Pancreas (tissue), 10 donors: ENCODE measurements at regions not wholly inside any gene's neighbourhood (a gene's known extent, or its start where the extent isn't known, plus 50 kb on each side); places are given as distances from the start of the nearest gene placed in this dataset.
"Not testable (repeated sequence)": the region's sequence is repeated elsewhere in the genome, so short reads cannot be mapped to it uniquely, and the experiment has no call there.

Source experiments
- ATAC-seq, 4 donors: fragments of 200-7000 bp; cut with Tn5 transposase; one replicate each; pipeline versions ENCODE4 v1.8.0 to v1.9.1; 2020; ENCODE audit warnings: mild to moderate bottlenecking in 4 of 4, moderate library complexity in 4 of 4
- DNase-seq, 6 donors: peaks; one replicate each; pipeline ENCODE4 v3.0.0-alpha.2; 2020
- FAIRE-seq: peaks from 2 replicates; lab custom pipeline; 2012; peaks lifted over from hg19 to GRCh38; lab: Jason Lieb, UNC
- H3K27ac ChIP-seq, 4 donors: fragments of 200-600 bp; sonication (generic); 1 replicate in 3 of 4; 2 replicates in 1 of 4; pipeline versions ENCODE4 v1.5.0 to v1.8.0; 2020
- H3K27me3 ChIP-seq, 4 donors: fragments of 200-600 bp; one replicate each; pipeline ENCODE4 v1.8.0; 2021
- H3K36me3 ChIP-seq, 3 donors: fragments of 200-600 bp; sonication (generic) in 1 of 3; one replicate each; pipeline versions ENCODE4 v1.5.0 to v1.8.0; 2020 to 2021
- H3K4me1 ChIP-seq, 3 donors: fragments of 200-600 bp; one replicate each; pipeline ENCODE4 v1.8.0; 2021
- H3K4me3 ChIP-seq, 4 donors: fragments of 200-600 bp; sonication (generic) in 2 of 4; one replicate each; pipeline versions ENCODE4 v1.5.0 to v1.8.0; 2020 to 2021
- H3K9me3 ChIP-seq, 4 donors: fragments of 200-600 bp; one replicate each; pipeline ENCODE4 v1.8.0; 2021
- WGBS, 2 donors: extraction: QIAGEN DNeasy Blood & Tissue Kit; methylation state at CpG; one replicate each; pipeline ENCODE4 v1.1.7; 2013; 5-methylcytosine and 5-hydroxymethylcytosine counted together
- intact Hi-C, 3 donors: fragments of 100-400 bp; cut with DNase I; formaldehyde crosslinking; loops; one replicate each; pipeline versions ENCODE4 v1.11.1 to v1.14.2; 2022
- TF ChIP-seq, protein P1 (sequence below), 4 donors: fragments of 200-600 bp; sonication (generic) in 3 of 4; IDR thresholded peaks; one replicate each; pipeline versions ENCODE4 v1.5.0 to v1.8.0; 2021; ENCODE audit warnings: antibody characterized with exemption in 4 of 4
- donor health status: healthy with polysubstance abuse.
- donor health status: DM: no; HTN: no; CAD: no; lungs with moderate emphysema.
- donor health status: DM: no; HTN: no; CAD: no.
- donor health status: control.
- donor health status: control.
- donor health status: Bipolar disorder and iron deficiency.
- donor health status: DM: yes; HTN: yes; CAD: no.
- donor health status: DM: no; HTN: no; CAD: no.
- donor health status: DM: no; HTN: no; CAD: no.
- donor health status: DM: yes; HTN: yes; CAD: no.

DNA sequence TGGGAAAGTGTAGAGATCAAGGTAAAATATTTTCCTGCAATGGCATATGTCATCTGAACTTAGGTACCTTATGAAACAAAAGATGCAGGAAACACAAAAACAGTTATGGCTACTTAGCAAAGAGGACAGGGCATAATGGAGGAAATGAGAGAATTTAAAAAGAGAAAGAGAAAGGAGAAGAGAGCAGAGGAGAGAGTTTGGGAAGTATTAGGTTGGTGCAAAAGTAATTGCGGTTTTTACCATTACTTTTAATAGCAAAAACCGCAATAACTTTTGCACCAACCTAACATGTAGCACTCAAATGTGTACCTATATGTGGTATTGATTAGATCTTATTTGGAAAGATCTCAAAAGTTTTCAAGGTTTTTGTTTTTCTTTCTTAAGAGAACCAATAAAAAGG is 160.1 kb upstream of the ACTBL2 start:
- ATAC-seq, result no peak
- Histone ChIP-seq H3K4me1 (no peaks in the 10 kb centered on the region), H3K9me3 (no peaks in the 10 kb centered on the region), H3K4me3 (no peak overlapping the region), H3K27me3 (no peaks in the 10 kb centered on the region), H3K36me3 (no peaks in the 10 kb centered on the region), H3K27ac (no peak overlapping the region)
- DNase-seq, result no peak
- no peak for FAIRE-seq
- intact Hi-C loops, result loop anchor here in 1 of 3 donors (10.0 kb wide), 1 partner anchor 822 kb away; the partner anchor contains the start of gene PLK2
- TF ChIP-seq, protein P1, sequence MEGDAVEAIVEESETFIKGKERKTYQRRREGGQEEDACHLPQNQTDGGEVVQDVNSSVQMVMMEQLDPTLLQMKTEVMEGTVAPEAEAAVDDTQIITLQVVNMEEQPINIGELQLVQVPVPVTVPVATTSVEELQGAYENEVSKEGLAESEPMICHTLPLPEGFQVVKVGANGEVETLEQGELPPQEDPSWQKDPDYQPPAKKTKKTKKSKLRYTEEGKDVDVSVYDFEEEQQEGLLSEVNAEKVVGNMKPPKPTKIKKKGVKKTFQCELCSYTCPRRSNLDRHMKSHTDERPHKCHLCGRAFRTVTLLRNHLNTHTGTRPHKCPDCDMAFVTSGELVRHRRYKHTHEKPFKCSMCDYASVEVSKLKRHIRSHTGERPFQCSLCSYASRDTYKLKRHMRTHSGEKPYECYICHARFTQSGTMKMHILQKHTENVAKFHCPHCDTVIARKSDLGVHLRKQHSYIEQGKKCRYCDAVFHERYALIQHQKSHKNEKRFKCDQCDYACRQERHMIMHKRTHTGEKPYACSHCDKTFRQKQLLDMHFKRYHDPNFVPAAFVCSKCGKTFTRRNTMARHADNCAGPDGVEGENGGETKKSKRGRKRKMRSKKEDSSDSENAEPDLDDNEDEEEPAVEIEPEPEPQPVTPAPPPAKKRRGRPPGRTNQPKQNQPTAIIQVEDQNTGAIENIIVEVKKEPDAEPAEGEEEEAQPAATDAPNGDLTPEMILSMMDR (IDR thresholded peaks at IDR 0.05), result no peak
- 83 to 96% methylated on average over 2 of the region's 2 CpGs for WGBS, 2 donors

DNA sequence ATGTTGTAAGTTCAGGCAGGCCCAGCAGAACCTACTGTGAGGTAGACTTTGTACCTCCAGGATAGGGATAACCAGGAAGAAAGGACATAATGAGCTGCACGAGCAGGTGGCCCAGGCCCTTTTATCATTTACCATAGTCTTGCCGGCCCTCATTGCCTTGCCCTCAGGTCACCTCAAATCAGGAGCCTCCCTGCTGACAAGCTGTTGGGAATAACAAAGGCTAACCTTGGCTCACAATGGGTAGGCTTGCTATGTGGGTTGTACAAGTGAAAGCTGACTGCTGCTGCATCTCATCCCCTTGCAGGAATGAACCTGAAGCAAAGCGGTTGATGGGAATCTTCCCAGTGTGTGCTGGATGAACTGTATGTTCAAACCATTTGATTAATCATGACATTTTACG is 159.5 kb upstream of the ACTBL2 start:
- H3K27ac ChIP-seq, result no peak overlapping the region
- no peak for ATAC-seq
- intact Hi-C loops, result loop anchor here in 1 of 3 donors (10.0 kb wide), 1 partner anchor 823 kb away; the partner anchor contains the start of gene PLK2
- TF ChIP-seq, protein P1 (IDR thresholded peaks at IDR 0.05), result no peak
- H3K9me3 ChIP-seq, result no peaks in the 10 kb centered on the region
- FAIRE-seq, result no peak
- no peaks in the 10 kb centered on the region for H3K27me3 ChIP-seq
- H3K36me3 ChIP-seq, result no peaks in the 10 kb centered on the region
- 85 to 90% methylated on average over 4 of the region's 4 CpGs for WGBS, 2 donors
- H3K4me1 ChIP-seq, result no peaks in the 10 kb centered on the region
- H3K4me3 ChIP-seq, result no peak overlapping the region
- no peak for DNase-seq

DNA sequence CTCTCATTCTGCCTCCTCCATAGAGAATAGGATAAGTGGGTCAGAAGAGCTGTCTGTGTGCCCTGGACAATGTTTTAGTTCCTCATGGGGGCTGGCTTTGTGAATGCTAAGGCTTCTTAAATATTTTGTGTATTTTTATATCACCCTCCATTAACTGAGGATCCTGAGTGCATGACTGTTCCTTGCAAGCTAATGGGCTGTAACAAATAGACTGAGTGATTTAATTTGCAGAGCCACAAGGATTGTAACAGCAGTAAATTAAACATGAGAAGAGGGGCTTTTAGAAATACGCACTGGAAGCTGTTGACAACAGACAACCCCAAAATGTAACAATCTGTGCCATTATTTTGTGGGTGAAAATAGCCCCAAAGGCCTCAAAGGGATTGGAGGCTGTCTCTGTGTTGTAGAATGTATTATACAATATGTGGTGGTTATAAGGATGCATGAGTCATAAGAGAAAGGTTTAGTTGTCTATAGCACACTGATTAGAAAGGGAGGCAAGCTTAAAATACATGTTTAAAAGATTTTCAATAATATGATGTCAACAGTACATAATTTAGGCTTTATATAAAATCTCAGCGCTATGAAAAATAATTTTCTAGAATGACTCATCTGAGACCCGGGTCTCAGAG is 152.7 kb upstream of the ACTBL2 start:
- WGBS, 2 donors, result 90 to 91% methylated on average over 3 of the region's 3 CpGs

DNA sequence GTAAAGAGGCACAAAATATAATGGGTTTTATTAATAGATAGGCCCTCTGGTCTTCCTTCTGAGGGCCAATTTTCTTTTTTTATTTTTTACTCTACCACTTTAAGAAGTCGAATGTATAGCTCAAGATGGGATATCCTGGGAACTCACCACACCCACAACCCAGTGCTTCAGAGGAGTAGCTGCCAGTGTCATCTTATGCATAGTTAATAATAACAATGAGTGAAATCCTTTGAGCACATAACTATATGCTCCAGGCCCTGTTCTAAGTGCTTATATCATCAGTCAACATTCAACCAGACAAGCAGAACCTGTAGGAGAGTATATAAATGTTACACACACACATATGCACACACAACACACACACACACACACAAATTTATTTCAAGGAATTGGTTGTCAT is 150.3 kb upstream of the ACTBL2 start:
- WGBS, 2 donors, result 77 to 88% methylated on average over 1 of the region's 1 CpG
- Histone ChIP-seq H3K4me1 (peaks cover 0 to 4% (median 0%) of the 10 kb centered on the region in 3 donors), H3K27me3 (no peaks in the 10 kb centered on the region), H3K36me3 (no peaks in the 10 kb centered on the region), H3K4me3 (no peak overlapping the region), H3K9me3 (no peaks in the 10 kb centered on the region), H3K27ac (no peak overlapping the region)
- DNase-seq (no peak), FAIRE-seq (no peak), ATAC-seq (no peak)
- intact Hi-C loops, result no loop called here
- TF ChIP-seq, protein P1 (IDR thresholded peaks at IDR 0.05), result no peak

More for the DNA sequence above, 152.7 kb upstream of the ACTBL2 start:
- Histone ChIP-seq H3K9me3 (no peaks in the 10 kb centered on the region), H3K27me3 (no peaks in the 10 kb centered on the region), H3K36me3 (no peaks in the 10 kb centered on the region), H3K4me3 (no peak overlapping the region), H3K4me1 (no peaks in the 10 kb centered on the region), H3K27ac (no peak overlapping the region)
- no peak for ATAC-seq
- DNase-seq, result no peak
- intact Hi-C loops, result no loop called here
- no peak for FAIRE-seq
- TF ChIP-seq, protein P1 (IDR thresholded peaks at IDR 0.05), result no peak

DNA sequence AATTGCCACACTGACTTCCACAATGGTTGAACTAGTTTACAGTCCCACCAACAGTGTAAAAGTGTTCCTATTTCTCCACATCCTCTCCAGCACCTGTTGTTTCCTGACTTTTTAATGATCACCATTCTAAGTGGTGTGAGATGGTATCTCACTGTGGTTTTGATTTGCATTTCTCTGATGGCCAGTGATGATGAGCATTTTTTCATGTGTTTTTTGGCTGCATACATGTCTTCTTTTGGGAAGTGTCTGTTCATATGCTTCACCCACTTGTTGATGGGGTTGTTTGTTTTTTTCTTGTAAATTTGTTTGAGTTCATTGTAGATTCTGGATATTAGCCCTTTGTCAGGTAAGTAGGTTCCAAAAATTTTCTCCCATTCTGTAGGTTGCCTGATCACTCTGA is 148.5 kb upstream of the ACTBL2 start:
- FAIRE-seq, H3K9me3 ChIP-seq, H3K4me3 ChIP-seq, H3K27me3 ChIP-seq, DNase-seq, H3K36me3 ChIP-seq, intact Hi-C loops, ATAC-seq, H3K4me1 ChIP-seq, H3K27ac ChIP-seq: not testable (repeated sequence)
